HG02884 (cell line): ENCODE measurements at regions not wholly inside any gene's neighbourhood (a gene's known extent, or its start where the extent isn't known, plus 50 kb on each side); places are given as distances from the start of the nearest gene placed in this dataset.

Experiments
- ATAC-seq: cut with Tn5 transposase; IDR thresholded peaks from one replicate; pipeline ENCODE4 v1.9.1; 2021; ENCODE audit warnings: mild to moderate bottlenecking, moderate library complexity; ENCODE audit not compliant: unreplicated experiment

DNA sequence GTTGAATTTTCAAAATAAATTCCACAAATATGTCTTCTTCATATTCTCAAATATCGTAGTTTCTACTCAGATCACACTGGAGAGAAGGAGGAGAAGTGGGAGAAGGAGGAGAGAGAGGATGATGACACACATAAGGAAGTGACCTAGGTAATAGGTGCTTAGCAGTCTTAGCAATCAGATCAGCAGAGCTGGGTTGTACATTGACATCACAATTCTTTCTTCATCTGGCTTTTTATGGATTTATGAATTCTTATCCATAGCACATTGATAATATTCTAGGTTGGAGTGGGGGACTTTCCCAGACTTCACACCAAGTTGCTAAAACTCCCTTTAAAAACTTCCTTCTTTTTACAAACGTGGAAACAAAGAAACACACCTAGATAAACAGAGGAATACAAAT lies 86.9 kb downstream of the FGF9 start:
- ATAC-seq: no peak

DNA sequence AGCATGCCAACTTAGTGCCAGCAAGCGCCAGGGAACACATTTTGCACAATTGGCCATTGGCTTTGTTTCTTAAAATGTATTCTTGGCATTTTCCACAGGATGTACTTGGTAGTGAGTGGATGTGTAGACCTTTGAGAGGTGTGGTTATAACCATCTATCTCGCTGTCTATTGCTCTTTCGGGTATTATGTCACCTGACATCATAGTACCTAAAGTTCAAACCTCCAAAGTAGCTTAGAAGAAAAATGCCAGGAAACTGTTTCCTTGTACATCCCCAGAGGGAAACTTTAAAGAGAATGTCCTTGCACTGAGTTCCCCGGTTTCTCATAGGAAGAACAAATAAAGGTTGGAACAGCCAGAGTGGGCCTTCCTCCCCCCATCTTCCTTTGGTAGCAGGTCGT lies 87.6 kb downstream of the FGF9 start:
- ATAC-seq: no peak

DNA sequence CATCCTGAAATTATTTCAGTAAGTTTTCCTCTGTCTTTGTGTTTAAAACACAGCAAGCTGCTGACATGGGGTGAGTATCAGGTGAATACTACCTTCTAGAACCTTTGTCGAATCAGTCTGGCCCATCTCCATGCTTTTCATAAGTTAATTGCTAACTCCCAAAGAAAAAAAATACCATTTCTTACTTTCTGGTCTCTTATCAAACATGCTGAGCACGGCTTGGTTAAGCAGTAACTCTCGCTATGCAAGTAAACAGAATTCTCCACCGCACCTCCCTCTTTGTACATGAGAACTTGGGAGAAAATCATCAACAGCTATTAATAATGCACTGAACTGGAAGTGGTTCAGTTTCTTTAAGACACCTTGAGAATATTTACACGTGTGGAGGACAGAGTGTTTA lies 88.6 kb downstream of the FGF9 start:
- no peak for ATAC-seq

- no peak for ATAC-seq
Observed at GRCh38 chr13:21759911-21760310, 89.0 kb downstream of the FGF9 start.

- no peak for ATAC-seq
Observed at GRCh38 chr13:21761770-21762169, 90.9 kb downstream of the FGF9 start.

- ATAC-seq: no peak
Observed at GRCh38 chr13:21762512-21762911, 91.6 kb downstream of the FGF9 start.

- no peak for ATAC-seq
Observed at GRCh38 chr13:21767032-21767431, 96.2 kb downstream of the FGF9 start.

GRCh38 chr13:21771075-21771474 lies 100.2 kb downstream of the FGF9 start:
- ATAC-seq: no peak

DNA sequence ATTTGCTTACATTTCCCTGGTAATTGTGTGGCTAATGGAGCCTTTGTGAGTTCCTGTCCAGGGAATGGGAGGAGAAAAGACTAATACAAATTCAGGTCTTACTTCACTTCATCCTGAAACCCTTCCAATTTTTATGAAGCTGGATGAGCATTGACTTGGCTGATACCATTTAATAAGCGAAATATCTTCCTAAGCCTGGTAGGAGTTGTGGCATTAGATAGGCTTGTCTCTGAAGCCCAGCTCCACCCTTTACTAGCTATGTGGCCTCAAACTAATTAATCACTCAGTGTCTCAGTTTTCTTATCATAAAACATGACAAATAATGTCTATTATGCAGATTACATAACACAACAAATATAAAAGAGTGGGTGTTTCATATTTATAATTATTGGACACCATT lies 106.3 kb downstream of the FGF9 start:
- no peak for ATAC-seq

GRCh38 chr13:21777813-21778212 lies 106.9 kb downstream of the FGF9 start:
- ATAC-seq: no peak

DNA sequence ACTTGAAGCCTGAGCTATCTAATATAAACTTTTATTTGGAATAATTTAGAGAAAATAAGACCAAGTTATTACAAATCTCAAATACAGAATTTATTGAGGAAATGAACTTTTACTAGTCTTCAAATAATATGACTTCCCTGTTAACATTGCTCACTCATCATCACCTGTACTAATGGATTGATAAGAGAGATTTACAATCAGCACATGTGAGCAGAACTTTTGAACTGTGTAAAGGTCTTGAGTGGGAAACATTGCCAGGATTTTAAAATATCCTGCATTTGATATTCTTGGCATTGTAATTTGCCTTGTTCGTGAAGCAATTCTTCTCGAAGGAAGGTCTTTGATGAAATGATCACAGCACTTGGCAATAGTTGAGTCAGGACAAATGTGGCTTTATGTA lies 111.9 kb downstream of the FGF9 start:
- no peak for ATAC-seq

DNA sequence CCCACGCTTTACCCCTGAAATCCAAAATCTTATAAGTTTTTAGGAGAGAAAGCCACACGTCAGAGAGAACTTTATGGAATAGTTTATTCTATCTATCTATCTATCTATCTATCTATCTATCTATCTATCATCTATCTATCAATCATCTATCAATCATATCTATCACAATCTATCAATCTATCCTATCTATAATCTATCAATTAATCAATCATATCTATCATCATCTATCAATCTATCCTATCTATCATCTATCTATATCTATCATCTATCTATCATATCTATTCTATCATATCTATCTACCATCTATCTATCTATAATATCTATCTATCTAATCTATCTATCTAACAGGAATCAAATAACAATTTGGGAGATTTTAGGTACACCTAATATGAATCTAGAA lies 115.1 kb downstream of the FGF9 start:
- no peak for ATAC-seq

GRCh38 chr13:21796066-21796465 lies 125.2 kb downstream of the FGF9 start:
- ATAC-seq: no peak

- no peak for ATAC-seq
Observed at GRCh38 chr13:21796775-21797514, 126.1 kb downstream of the FGF9 start.

GRCh38 chr13:21797736-21798135 lies 126.9 kb downstream of the FGF9 start:
- ATAC-seq: no peak

GRCh38 chr13:21798181-21798580 lies 127.3 kb downstream of the FGF9 start:
- no peak for ATAC-seq

- ATAC-seq: no peak
Observed at GRCh38 chr13:21799671-21800070, 128.8 kb downstream of the FGF9 start.

DNA sequence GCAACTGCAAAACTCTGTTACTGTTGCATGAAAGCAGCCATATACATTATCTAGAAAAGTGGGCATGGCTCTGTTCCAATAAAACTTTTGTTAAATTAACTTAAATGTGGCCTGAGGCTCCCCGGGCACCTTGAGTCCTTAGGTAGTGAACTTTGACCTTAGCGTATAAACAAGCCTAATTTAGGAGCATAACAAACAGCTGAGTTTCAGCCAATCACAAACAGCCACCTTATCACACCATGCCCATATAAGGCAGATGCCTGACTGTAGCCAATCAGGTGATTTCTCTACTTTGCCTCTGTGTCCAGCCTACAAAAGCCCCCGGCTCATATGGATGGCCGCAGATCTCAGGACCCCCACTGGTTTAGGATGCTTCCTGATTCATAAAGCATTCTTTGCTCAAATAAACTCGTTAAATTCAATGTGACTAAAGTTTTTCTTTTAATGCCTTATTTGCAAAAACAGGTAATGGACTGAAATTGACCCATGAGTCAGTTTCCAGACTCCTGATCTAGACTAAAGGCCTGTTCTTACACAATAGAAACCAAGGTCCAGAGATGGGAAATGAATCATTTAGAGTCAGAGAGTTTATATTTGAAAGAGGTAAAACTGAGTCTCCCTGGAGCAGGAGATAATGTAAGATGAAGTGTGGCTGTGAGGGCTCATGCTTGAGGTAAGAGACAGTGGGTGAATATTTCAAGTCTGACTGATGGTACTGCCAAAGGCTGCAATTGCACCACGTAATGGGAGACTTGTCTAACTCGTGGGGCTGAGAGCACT lies 130.2 kb downstream of the FGF9 start:
- no peak for ATAC-seq

GRCh38 chr13:21805733-21806132 lies 134.9 kb downstream of the FGF9 start:
- no peak for ATAC-seq

- ATAC-seq: no peak
Observed at GRCh38 chr13:21812192-21812626, 141.3 kb downstream of the FGF9 start.

DNA sequence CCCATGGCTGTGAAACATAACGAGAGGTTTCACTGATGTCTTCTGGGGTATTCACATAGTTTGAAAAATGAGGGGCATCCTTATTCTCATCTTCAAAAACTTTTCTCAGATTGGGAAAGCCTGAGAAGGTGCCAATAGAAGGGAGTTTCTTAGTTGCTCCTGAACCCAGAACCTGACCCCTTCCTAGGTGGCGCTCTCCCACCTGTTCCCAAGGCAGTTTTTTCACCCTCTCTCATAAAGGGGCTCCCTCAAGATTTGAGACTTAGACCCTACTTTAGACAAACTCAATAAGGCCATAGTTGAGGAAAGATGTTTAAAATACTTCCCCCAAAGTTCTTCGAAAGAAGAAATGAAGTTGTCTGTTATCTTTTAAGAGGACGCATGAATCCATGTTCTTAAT lies 142.2 kb downstream of the FGF9 start:
- ATAC-seq: no peak

DNA sequence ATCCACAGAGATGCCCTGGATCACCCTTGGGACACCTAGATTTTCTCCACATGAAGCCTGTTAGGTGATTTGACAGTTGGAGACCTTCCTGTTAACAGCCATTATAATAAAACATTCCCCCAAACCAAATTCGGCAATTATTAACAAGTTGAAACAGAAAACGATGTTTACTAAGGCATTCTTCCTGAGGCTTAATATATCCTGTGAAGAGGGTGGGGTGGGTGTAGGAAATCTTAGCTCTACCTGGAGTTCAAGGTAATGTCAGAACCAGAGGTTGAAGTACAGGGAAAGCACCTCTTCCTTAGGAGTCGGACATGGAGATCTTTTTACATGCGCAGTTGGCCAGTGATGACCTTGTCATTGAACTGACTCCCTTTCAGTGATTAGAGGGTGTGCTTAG lies 143.0 kb downstream of the FGF9 start:
- ATAC-seq: no peak
